Stimulated activated CD4-positive, alpha-beta T cell treated with anti-CD3 and anti-CD28 coated beads, Interleukin-2, amount 100 ng/mL, for 48 hours (primary cell): ENCODE measurements at regions not wholly inside any gene's neighbourhood (a gene's known extent, or its start where the extent isn't known, plus 50 kb on each side); places are given as distances from the start of the nearest gene placed in this dataset.

Experiments used
- DNase-seq, 2 donors: peaks; one replicate each; pipeline ENCODE4 v3.0.0-alpha.2; 2020

DNA sequence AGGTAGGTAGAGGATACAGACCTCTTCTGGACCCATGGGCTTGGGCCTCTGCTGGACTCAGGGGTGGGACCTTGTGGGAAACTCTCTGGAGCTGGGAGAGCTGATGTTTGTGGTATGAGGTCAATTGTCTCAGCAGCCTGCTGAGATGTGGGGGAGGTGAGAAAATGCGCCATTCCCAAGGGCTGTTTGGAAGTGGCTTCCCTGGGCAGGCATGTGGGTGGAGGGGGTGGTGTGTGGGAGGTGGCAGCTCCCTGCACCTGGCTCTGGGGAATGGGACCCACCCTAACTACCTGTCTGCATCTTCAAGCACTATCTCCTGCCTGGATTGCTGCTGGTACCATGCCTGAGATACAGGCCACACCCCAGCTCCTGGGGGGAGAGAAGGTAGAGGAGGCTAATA is 97.4 kb upstream of the THY1 start:
- no peak for DNase-seq

DNA sequence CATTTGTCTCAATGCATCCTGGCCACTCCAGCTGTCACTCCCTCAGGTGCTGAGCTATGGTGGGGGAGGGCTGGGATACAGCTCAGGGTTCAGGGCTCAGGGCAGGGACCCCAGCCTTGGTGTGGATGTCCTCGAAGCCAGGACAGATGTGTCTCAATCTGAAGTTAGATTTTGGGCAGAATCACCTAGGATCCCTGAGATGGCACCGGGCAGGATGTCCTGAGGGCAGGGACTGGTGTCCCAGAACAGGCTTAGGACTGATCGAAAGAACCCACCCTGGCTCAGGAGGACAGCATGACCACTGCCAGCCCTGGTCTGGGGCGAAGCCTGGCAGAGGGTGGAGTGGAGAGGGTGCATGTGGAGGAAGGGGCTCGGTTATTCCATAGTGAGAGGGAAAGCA is 96.8 kb upstream of the THY1 start:
- DNase-seq = no peak

DNA sequence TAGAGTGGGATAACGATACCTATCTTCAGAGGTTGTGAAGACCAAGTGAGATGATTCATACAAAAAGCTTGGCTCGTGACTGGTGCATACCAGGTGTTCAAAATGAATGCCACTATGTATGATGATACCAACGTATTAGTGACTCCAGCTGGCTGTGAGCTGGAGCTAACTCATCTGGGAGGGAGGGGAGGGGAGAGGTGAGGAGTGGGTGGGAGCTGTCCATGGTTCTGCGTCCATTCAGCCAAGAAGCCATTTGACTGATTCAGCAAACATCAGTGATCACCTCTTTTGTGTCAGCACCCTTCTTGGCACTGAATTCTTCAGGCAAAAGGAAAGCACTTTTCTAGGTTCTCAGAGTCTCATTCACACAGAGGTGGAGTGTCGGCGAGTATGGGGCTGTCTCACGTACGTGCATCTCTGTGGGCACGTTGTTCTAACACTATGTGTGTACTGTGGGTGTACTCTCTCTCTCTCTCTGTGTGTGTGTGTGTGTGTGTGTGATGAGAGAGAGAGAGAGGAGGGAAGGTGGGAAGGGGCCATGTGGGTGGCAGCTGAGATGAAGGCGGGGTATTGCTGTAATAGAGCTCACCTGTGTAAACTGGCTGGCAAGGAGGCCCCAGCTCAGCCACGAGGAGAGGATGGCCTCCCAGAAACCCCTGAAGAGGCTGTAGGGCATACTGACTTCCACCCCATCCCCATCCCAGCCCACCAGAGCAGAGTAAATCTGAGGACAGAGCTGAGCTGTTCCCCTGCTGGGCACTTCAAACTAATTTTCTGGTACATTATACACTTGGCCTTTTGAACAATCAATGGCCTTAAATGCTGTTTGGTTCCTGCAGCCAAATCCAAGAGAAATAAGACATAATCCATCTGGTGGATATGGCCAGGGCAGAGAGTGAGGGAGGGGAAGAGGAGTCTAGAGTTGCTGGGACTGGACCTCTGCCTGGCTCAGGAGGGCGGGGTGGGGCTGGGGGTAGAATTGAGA is 96.1 kb upstream of the THY1 start:
- peak; percentile 4 to 11 for DNase-seq

DNA sequence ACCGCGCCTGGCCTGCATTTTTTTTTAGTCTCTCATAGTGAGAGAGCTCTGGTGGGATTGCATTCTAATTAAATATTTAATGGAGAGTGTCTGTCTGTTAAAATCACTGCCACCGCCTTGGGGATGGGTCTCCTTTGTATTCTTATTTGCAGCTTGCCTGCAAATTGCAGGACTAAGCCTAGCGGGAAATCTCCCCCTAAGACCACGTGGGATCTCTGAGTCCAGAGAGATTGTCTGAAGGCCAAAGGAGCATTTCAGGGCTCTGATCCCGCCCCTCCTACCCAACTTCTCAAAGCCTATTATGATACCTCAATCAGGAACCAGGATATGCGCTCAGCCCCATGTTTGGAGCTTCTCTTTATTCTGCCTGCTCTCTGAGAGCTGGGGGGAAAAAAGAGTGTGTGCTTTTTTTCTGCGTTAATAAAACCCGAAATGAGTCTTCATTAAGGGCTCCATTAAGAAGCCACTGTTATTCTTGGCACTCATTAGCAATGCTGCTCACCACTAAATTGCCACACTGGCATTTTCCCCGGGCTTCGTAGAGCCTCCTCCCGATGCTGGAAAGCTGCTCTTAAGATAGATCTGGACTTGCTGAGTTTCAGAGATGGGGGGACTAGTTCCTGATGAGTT is 92.9 kb upstream of the THY1 start:
- no peak for DNase-seq

DNA sequence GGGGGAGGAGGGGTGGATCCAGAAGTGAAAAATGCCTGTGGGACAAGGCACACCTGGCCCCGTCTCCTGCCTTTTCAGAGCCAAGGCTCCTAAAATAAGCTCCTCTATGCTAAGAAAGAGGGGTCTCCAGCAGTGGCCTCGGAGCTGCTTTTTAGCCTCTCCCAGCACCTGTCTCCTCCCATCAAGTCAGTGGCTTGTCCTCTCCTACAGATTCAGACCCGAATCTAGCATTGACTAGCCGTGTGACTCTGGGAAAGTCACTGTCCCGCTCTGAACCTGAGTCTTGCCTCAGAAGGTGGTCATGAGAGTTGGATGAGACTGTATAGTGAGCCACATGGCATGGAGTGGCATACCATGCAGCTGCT is 90.8 kb upstream of the THY1 start:
- no peak for DNase-seq

DNA sequence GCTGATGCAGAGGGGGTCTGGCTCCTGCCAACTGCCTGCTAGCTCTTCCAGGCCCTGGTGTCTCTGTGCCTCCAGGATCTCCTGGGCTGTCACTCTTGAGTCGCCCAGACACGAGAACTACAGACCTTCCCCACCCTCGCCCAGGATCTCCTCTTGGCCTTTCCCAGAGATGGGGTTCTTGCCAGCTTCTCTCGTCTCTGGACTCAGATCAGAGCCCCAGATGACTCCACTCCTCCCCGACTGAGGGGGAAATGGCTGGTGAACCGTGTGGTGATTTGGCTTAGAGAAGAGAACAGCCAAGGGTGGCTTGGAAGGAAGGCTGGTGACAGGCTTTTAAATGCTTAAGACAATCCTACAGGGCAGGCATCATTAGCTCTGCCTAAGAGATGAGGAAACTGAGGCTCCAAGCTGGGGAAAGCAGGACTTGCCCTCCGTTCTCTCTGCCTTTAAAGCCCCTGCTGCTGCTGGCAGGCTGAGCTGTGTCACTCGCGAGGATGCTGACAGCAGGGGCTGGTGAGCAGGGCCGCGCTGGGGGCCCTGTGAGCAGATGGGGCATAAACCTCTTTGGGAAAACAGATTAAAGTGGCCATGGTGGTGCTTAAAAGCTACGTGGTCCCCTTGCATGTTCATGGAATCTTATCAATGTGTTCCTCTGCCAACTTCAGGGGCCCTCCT is 90.3 kb upstream of the THY1 start:
- DNase-seq = no peak

DNA sequence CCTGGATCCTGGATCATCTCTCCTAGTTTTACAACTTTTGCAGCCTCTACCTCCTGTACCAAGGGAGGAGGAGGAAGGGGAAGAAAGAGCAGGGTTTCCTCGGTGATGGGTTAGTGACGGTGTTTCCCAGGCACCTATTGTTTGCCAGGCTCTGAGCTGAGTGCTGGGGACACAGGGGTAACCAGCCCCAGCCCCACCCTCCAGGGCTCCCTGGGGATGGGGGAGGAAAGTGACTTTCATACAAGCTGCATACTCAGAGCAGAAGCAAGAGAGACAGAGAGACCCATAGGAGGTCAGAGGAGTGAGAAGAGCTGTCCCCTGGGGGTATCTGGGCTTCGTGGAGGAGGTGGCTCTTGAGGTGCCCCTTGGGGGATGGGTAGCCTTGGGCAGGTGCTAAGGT is 89.4 kb upstream of the THY1 start:
- no peak for DNase-seq

DNA sequence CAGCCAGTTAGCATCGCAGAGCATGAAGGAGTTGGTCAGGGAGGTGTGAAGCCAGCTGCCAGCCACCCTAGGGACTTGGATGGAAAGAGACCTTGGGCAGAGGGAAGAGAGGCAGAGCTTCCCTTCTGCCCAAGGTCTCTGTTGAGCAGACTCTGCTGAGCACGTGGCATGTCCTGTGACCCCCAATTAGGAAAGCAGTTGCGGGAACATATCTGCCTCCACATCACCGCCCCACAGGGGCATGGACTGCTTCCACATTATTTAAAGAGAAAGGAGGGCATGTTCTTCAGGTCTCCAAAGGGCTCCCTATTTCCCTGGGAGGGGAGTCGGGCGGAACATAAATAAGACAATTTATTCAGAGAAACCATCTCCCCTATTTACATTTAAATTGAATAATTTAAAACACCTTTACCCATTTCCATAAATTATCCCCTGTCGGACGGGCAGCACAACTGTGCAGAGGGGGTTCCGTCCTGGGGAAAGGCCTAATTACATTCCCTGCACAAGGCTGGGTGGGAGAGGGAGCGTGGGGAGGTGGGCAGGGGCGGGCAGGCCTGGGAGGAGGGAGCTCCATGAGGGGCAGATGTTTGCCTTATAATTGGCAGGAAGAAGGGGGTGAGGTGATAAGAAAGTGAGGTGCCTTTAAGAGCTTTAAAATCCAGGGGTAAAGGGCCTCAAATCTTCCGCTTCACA is 88.8 kb upstream of the THY1 start:
- DNase-seq = no peak

DNA sequence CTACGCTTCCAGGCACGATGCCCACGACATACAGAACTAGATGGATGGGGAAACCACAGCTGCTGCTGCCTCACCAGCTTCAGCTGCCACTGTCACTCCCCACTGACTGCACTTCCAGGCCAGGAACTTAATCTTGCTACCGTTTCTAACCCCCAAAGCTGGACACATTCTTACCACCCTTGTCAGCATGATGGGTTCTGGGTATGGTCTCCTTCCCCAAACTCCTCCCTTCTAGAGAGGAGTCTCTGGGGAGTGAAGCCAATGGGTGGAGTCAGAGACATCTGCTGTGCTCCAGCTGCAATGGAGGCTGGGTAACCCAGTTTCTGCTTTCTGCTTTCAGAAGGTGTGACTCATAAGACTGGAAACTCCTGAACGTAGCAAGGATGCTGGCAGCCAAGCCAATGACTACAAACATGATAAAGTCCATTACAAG is 87.0 kb upstream of the THY1 start:
- peak; percentile 18 to 19 for DNase-seq

DNA sequence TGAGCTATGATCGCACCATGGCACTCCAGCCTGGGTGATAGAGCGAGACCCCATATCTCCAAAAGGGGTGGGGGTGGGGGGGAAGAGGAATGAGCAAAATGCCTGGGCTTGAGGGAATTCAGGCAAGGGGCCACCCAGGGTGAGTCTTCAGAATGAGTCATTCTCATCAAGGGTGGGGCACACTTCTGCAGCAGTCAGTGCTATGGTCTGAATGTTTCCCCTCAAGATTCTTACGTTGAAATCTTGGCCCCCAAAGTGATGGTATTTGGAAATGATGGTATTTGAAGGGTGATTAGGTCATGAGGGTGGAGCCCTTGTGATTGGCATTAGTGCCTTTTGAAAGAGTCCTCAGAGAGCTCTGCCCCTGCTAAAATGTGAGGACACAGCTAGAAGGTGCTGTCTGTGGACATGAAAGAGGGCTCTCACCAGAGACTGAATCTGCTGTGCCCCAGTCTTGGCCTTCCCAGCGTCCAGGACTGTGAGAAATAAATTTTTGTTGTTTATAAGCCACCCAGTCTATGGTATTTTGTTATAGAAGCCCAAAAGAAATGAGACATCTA is 86.4 kb upstream of the THY1 start:
- no peak for DNase-seq

DNA sequence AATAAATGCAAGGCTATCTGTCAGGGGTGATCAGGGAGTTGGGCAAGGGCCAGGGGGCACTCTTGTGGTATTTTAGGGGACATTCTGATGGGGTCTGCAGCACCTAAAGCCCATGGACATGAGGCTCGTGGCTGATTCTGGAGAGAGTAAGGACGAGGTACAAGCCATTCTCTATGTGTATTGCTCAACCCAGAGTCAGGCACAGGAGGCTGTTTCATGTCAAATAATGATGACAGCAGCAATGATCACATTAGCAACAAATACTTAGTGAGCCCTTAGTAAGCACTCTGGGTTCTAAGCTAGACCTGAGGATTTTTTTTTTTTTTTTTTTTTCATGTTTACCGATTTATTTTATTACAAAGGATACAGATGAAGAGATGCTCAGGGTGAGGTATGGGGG is 83.5 kb upstream of the THY1 start:
- DNase-seq = no peak

DNA sequence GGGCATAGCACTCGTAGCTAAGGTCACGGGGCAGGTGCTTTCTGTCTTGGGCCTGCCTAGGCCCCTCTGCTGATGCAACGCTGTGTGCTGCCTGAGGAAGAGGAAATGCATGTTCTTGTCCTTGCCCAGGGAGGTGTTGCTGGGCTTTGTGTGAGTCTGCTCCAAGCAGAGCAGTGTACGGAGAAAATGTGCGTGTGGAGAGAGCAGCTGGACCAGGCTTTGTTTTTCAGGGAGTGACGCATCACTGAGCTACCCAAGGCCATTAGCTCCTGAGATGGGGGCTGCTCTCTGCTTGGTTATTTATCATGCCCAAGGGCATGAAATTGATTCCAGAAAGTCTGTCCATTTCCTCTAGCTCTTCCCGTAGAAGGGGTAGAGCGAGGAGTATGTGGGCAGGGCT is 82.9 kb upstream of the THY1 start:
- no peak for DNase-seq

DNA sequence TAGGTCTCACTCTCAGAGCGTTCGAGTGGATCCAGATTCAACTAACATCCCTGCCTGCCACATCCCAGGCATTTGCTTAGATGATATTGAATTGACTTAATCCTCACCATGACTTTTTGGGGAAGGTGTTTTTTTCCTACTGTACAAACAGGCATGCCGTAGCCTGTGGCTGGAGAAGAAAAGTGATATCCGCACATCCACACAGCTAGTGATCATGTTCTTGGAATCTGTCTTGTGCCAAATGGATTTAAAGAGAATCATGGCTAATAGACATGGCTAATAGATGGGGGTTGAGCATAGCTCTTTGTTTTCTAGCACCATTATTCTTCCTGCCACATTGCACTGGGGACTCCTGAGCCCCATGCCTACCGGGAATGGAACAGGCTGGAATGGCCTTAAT is 82.1 kb upstream of the THY1 start:
- no peak for DNase-seq

DNA sequence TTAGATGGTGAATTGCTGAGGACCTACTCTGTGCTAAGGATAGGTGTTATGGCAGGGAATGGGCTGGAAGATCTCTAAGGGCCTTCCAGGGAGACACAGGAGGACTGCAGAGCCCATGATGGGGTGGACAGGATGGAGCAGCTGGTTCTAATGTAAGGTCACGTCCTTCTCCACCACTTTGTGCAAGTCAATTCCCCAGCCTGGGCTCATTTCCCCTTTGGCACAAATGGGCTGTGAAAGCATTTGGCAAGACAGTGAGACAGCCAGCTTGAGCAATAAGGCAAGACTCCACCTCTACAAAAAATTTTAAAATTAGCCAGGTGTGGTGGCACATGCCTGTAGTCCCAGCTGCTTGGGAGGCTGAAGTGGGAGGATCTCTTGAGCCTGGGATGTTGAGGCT is 81.4 kb upstream of the THY1 start:
- DNase-seq = no peak

DNA sequence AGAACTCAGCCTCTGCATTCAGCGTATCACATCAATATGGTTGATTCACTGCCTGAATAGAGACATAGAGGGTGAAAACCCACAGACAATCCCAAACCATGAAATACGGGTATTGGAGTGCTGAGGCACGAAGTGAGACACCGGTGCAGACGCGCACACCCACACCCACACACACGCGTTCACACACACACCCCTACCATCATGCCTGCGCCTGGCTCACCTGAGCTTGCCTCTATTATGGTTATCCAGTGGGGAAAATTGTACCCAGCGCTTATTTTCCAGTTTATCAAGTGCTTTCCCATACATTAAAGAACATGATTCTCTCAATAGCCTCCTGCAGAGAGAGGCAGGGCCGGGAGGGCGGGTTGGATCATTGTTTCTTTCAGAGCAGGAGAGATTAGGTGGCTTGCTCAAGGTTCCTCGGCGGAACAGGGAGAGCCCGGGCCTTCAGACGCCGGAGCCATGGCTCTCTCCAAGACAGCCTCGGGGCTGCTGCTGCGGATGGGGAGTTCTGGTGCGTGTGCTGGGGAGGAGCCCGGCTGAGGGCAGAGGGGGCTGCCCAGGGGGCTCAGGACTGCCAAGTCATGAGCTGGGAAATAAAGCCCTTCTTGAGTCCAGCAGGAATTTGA is 78.9 kb upstream of the THY1 start:
- no peak for DNase-seq

DNA sequence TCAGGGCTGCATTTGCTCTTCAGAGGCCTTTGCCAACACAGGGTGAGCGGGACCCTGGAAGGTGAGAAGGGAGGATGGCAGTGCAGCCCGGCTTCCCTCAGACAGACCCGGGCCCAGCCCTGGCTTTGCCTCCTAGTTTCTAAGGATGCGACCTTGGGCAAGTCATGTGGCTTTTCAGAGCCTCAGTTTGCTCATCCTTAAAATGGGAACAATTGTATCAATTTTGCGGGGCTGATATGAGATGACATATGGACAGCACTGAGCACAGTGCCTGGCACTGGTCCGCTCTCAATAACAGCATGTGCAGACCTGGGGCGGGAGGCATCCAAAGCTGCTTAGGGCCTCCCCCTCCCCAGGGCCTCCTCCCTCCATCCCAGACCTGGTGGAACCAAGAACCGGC is 74.7 kb upstream of the THY1 start:
- no peak for DNase-seq

DNA sequence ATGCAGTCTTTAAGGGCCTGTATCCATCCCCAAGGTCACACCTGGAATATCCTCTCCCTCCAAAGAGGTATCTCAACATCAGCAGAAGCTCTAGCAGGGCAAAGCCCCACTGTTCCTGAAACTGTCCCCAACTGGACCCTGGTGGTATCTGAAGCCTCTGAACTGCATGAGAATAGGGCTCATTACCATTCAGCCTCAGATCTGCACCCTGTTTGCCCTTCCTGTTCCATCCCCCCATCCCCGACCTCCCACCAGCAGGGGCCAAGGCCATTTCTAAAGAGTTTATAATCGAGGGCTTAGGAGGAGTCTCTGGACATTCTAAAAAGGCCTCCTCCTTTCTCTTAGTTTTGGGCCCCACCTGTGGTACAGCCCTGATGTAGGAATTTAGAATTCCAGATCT is 74.0 kb upstream of the THY1 start:
- DNase-seq = no peak

DNA sequence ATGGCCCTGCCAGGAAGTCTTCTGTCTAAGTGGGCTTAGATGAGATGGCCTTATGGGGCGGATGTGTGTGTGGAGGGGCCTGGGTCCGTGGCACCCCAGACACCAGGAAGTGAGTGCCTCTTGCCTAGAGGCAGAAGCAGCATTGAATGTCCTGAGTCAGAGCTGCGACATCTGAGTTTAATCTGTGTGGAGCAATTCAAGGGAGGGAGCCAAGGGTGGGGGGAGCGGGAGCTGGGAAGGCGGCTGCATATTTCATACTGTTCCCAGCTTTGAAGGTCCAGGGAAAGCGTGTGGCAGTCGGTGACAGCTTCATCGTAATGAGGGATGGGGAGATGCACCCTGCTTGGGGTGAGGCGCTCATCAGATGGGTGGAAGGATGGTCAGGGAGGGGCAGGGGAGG is 73.5 kb upstream of the THY1 start:
- DNase-seq = no peak

DNA sequence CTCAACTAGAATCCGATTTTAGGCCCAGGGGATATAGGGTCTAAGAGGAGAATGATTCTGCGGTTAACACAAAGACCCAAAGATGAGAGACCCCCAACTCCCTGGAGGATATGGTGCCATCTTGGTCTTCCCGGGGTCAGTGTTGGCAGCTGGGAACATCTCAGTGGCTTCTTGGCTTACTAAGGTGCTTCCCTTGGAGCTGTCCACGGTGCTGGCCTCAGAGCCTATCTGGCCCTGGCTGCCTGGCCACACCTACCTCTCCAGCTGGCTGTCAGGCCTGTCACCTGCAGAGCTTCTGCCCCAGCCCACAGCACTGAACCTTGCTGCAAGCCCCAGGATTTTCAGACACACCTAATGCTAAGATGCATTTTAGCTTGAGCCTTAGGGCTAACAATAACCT is 70.7 kb upstream of the THY1 start:
- DNase-seq = peak in 1 of 2 donors; percentile 7

DNA sequence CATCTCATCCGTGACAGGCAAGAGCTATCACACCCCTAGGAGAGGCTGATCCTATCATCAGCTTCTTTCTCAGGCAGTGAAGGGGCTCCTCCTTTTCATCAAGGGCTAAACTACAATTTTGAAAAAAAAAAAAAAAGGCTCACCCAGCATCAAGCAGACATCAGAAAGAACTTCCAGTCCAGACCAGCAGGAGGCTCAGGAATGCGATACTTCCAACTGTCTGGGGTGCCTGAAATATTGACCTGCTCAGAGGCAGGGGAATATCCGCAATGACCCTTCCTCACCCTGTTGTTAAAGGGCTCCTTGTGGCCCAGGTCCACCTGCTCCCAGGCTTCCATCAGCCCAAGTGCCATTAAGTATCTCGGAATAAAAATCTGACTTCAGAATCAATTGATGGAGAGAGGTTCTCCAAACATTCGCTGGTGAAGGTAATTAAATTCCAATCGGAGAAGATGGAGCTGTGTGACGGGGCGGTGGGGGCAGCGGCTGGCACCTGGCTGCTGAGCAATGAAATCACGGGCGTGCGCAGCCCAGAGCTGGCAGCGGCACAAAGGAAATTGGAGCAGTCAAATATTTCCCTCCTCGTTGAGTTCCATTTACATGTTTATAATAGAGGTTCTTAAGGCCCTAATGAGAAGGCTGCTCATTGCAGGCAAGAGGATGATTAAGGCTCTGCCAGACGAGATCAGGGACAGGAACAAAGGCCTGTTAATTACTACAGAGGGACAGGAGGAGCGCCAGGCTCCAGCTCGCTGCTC is 69.0 kb upstream of the THY1 start:
- DNase-seq = no peak

DNA sequence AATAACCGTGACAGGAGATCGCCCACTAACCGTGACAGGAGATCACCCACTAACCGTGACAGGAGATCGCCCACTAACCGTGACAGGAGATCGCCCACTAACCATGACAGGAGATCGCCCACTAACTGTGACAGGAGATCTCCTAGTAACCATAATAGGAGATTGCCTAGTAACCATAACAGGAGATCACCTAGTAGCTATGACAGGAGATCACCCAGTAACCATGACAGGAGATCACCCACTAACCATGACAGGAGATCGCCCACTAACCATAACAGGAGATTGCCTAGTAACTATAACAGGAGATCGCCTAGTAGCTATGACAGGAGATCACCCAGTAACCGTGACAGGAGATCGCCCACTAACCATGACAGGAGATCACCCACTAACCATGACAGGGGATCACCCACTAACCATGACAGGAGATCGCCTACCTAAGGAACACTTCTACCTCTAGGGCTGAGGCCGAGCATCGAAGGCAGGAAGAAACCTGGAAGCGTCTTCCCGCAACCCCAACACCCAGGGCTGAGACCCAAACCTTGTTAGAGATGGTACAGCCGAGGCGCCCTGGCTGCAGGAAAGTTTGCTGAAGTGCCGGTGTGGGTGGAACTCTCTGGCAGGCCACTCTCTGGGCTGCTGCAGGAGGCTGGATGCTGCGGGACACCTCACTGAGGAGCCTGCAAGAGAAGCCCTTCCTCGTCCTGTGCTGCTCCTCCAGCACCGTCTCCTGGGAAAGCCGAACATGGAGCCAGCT is 67.5 kb upstream of the THY1 start:
- DNase-seq = no peak
